ENCODE measurements at regions not wholly inside any gene's neighbourhood (a gene's known extent, or its start where the extent isn't known, plus 50 kb on each side); places are given as distances from the start of the nearest gene placed in this dataset.
"Not testable (repeated sequence)": the region's sequence is repeated elsewhere in the genome, so short reads cannot be mapped to it uniquely, and the experiment has no call there.

GRCh38 chr16:29117631-29118030 lies 132.8 kb downstream of the LAT start:
- H3K27me3 ChIP-seq: no peaks in the 10 kb centered on the region
- no peaks in the 10 kb centered on the region for H3K9me3 ChIP-seq
- peaks cover 8% of the 10 kb centered on the region for H3K4me1 ChIP-seq
- TF ChIP-seq, protein P1, sequence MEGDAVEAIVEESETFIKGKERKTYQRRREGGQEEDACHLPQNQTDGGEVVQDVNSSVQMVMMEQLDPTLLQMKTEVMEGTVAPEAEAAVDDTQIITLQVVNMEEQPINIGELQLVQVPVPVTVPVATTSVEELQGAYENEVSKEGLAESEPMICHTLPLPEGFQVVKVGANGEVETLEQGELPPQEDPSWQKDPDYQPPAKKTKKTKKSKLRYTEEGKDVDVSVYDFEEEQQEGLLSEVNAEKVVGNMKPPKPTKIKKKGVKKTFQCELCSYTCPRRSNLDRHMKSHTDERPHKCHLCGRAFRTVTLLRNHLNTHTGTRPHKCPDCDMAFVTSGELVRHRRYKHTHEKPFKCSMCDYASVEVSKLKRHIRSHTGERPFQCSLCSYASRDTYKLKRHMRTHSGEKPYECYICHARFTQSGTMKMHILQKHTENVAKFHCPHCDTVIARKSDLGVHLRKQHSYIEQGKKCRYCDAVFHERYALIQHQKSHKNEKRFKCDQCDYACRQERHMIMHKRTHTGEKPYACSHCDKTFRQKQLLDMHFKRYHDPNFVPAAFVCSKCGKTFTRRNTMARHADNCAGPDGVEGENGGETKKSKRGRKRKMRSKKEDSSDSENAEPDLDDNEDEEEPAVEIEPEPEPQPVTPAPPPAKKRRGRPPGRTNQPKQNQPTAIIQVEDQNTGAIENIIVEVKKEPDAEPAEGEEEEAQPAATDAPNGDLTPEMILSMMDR (IDR thresholded peaks at IDR 0.05): no peak
- TF ChIP-seq POLR2A (IDR thresholded peaks at IDR 0.05): no peak
- no peak overlapping the region for H3K4me3 ChIP-seq
- no peak for DNase-seq
- 92 to 97% methylated on average over 7 of the region's 7 CpGs for WGBS, 2 donors
- intact Hi-C loops (cut with DNase I; ENCODE audit: low total_unique reads): no loop called here
- no peaks in the 10 kb centered on the region for H3K36me3 ChIP-seq (ENCODE audit: low read depth, missing control alignments)
- no peak overlapping the region for H3K27ac ChIP-seq

DNA sequence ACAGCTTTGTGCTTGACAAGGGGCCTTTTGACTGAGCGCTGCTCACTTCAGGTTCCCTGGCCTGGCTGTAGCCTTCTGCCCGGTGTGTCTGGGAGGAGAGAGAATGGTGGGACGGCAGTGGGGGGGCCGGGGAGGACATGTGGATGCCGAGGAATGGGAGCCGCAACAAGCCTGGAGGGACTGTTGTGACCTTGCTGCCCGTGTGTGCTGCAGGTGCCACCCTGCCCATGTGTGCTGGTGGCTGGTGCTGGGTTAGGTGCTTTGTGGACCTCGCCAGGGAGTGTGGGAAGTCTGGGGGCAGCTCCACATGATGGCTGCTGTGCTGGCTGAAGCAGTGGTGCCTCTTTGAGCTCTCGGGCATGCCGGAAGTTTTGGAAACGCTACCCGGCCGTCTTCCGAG lies 132.1 kb downstream of the LAT start:
- Histone ChIP-seq H3K4me3 (no peak overlapping the region), H3K36me3 (ENCODE audit: low read depth, missing control alignments) (no peaks in the 10 kb centered on the region), H3K4me1 (peaks cover 8% of the 10 kb centered on the region), H3K9me3 (no peaks in the 10 kb centered on the region), H3K27ac (no peak overlapping the region), H3K27me3 (no peaks in the 10 kb centered on the region)
- DNase-seq: no peak
- WGBS, 2 donors: 91 to 97% methylated on average over 6 to 14 of the region's 14 CpGs
- TF ChIP-seq POLR2A (IDR thresholded peaks at IDR 0.05): no peak
- TF ChIP-seq, protein P1 (IDR thresholded peaks at IDR 0.05): no peak
- intact Hi-C loops (cut with DNase I; ENCODE audit: low total_unique reads): no loop called here

DNA sequence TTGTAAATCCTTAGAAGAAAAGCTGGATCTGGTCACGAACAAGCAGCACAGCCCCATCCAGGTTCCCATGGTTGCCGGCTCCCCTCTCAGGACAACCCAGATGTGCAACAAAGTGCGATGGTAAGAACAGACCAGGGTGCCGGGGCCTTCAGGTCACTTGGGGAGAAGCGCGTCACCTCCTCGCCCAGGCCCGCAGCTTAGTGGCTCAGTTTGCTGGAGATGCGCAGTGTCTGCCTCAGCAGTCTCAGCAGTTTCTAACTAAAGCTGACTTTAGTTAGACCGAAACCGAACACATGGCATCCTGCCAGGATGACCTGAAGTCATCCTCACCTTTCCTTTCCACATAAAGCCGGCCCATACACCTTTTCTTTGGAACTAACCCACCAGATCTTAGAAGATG lies 131.4 kb downstream of the LAT start:
- H3K36me3 ChIP-seq (ENCODE audit: low read depth, missing control alignments); H3K9me3 ChIP-seq; H3K4me3 ChIP-seq; H3K27ac ChIP-seq; DNase-seq; H3K4me1 ChIP-seq; intact Hi-C loops (cut with DNase I; ENCODE audit: low total_unique reads); H3K27me3 ChIP-seq: not testable (repeated sequence)
- WGBS, 2 donors: 82 to 92% methylated on average over 10 to 12 of the region's 12 CpGs

- H3K27me3 ChIP-seq; DNase-seq; H3K4me1 ChIP-seq; H3K36me3 ChIP-seq (ENCODE audit: low read depth, missing control alignments); H3K4me3 ChIP-seq; intact Hi-C loops (cut with DNase I; ENCODE audit: low total_unique reads); H3K9me3 ChIP-seq: not testable (repeated sequence)
- peak overlapping the region in 1 of 2 donors; percentile 39 for H3K27ac ChIP-seq
- WGBS, 2 donors: 27 to 36% methylated on average over 3 of the region's 3 CpGs
Observed at GRCh38 chr16:29115802-29116141, 130.9 kb downstream of the LAT start.

GRCh38 chr16:29114989-29115801 lies 130.3 kb downstream of the LAT start:
- peak overlapping the region; percentile 10 to 39 for H3K27ac ChIP-seq
- DNase-seq: peak; percentile 88
- H3K9me3 ChIP-seq; H3K4me3 ChIP-seq; H3K4me1 ChIP-seq; H3K36me3 ChIP-seq (ENCODE audit: low read depth, missing control alignments); H3K27me3 ChIP-seq; intact Hi-C loops (cut with DNase I; ENCODE audit: low total_unique reads): not testable (repeated sequence)
- WGBS, 2 donors: 21 to 52% methylated on average over 26 of the region's 26 CpGs
- TF ChIP-seq, protein P1 (IDR thresholded peaks at IDR 0.05): peak; percentile 25 to 54 (median 40)

DNA sequence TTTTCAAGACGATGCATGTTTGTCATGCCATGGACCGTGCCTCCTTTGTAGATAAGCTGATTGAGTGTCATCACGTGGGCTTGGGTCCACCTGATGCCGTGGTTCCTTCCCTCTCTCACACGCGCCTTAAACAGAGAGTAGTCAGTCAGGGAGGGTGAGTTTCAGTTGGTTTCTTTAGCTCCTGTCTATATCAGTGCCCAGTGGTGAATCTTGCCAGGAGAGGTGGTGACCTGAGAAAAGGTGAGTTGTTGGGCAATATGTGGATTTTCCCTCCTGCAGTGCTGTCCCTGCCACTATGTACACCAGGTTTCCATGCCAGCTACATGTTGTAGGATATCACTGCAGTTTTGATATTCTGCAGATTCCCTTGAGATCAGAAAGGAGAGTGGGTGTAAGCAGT lies 129.7 kb downstream of the LAT start:
- Histone ChIP-seq H3K4me3 (no peak overlapping the region), H3K36me3 (ENCODE audit: low read depth, missing control alignments) (no peaks in the 10 kb centered on the region), H3K9me3 (no peaks in the 10 kb centered on the region), H3K27me3 (no peaks in the 10 kb centered on the region), H3K27ac (peak overlapping the region in 1 of 2 donors; percentile 10), H3K4me1 (peaks cover 8% of the 10 kb centered on the region)
- TF ChIP-seq POLR2A (IDR thresholded peaks at IDR 0.05): no peak
- TF ChIP-seq, protein P1 (IDR thresholded peaks at IDR 0.05): no peak
- no peak for DNase-seq
- intact Hi-C loops (cut with DNase I; ENCODE audit: low total_unique reads): no loop called here
- WGBS, 2 donors: 71 to 75% methylated on average over 6 of the region's 6 CpGs

GRCh38 chr16:29113446-29113845 lies 128.6 kb downstream of the LAT start:
- H3K4me1 ChIP-seq; H3K27me3 ChIP-seq; H3K27ac ChIP-seq; H3K36me3 ChIP-seq (ENCODE audit: low read depth, missing control alignments); intact Hi-C loops (cut with DNase I; ENCODE audit: low total_unique reads); H3K9me3 ChIP-seq; DNase-seq; H3K4me3 ChIP-seq: not testable (repeated sequence)
- WGBS, 2 donors: 86 to 90% methylated on average over 1 of the region's 1 CpG

Data from testis (tissue), 2 donors.